HG03135 (cell line): ENCODE measurements at regions not wholly inside any gene's neighbourhood (a gene's known extent, or its start where the extent isn't known, plus 50 kb on each side); places are given as distances from the start of the nearest gene placed in this dataset.

Experiments
- ATAC-seq: cut with Tn5 transposase; IDR thresholded peaks from one replicate; pipeline ENCODE4 v1.9.1; 2021; ENCODE audit warnings: mild to moderate bottlenecking, moderate library complexity; ENCODE audit not compliant: unreplicated experiment

DNA sequence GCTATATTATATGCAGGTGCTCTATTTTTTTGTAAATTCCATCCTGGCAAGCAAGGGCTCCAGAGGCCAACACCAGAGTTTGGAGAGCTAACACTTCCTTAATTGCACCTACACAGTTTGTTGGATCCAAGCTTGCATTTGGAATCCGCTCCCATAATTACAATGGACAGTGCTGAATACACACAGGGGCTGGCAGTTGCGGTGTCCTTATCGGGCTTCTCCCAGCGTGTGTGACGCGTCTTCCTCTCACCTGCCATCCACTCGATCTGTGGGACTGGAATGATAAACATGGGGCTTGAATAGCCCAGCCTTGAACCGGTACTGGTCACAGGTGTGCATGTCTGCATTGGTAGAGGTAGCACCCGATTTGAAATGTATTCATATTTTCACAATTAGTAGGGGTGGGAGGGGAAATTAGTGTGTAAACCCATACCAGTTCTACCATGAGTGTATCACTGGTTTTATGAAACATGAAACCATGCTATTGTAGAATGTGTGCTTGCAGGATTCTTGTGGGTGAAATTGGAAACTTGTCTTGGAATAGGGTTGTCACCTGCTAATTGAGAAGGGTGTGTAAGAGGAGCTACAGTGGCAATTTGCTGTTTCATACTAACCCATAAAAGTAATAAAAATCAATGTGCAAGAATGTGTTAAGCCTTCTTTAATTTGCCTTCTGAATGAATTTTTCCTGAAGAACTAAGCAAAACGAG, 316.5 kb downstream of the WDR11 start:
- ATAC-seq, result no peak

DNA sequence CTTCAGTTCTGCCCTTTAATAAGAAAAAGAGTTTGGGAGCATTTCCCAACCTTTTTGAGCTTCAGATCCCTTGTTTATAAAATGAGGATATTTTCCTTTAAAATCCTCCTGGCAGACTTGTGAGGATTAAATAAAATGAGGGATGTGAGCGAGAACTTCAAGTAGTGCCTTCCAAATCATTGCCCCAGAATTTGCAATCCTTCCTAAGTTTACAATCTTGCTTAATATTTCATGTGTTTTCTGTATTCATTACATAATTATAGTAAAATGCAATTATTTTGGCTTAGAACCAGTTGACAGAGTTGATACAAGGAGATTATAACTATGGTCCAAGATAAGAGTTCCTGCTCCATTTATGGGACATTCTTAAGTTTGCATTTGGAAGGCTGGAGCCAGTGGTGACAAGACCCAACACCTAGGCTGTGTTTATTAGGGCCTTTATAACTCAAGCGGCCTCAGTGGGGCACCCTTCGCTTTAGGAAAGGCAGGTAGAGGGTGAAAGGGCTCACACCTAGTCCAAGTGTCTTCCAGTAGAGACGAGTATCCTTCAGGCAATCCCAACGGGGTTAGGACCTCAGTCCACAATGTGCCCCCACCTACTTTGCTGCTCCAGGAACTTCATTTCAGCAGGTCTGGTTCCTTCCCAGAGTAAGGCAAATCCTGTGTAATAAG, 317.5 kb downstream of the WDR11 start:
- no peak for ATAC-seq

DNA sequence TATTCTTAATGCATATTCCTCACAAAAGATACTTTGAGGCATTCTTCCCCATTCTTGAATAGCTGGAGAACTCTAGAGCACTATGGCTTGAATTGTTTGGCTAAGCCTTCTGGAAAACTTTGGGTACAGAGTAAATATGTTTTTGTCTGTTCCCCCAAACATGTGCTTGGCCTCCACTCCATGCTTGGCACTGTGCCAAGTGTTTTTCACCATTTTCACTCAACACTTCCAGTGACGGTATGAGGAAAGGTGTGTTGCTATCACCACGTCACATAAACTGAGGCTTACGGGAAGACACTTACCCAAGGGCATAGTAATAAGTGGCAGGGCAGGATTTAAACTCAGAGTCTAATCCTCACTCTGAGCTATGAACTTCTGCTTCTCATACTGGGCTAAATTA, 318.2 kb downstream of the WDR11 start:
- no peak for ATAC-seq

DNA sequence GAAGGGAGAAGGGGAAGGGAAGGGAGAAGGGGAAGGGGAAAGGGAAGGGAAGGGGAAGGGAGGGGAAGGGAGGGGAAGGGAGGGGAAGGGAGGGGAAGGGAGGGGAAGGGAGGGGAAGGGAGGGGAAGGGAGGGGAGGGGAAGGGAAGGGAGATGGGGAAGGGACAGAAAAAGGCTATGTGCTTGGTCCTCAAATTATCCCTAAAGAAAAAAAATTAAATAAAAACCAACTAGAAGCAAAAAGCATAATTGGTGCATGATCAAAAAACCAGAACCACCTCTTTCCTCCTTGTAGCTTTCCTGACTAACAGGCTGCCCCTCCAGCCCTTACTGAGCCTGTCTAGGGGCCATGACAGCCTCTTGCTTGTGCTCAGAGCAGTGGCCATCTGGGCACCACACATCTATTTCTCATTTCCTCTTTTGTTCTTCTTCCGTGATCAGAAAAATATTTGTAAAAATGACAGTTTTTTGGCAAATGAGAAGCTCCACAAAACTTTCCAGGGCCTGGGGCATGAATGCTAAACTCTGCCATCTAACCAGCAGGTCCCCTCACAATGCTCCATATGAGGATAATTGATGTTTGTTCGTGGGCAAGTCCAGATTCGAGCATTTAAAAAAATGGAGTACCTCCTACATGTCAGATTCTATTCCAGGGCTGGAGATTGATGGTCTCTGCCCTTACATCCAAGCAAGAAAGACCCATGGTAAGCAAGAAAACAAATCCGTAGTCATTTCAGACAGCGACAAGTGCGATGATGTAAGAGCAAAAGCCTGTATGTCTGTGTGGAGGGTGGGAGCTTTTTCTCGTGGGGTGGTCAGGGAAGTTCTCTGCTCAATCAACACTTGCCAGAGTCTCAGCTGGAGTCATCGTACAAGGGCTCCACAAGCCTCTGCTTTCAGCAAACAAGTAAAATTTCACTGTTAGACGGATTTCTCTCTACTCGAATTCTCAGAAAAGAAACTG, 320.9 kb downstream of the WDR11 start:
- ATAC-seq, result no peak

DNA sequence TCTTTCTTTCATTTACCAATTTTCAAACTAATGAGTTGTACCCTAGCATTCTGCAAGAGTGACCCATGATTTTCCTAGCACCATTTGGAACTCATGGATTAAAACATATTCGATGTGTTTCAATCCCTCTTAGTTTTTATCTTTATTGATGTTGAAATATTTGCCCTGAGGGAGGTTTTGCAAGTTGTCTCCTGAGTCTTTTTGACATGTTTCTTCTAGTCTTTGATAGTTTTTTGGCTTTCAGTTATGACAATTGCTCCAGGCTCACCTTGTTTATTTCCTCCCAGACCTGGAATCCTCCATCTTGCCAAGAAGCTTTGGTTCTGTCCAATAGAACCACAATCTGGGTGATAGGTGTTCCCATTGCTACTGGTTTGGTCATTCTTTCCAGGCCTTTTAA, 327.8 kb downstream of the WDR11 start:
- no peak for ATAC-seq

DNA sequence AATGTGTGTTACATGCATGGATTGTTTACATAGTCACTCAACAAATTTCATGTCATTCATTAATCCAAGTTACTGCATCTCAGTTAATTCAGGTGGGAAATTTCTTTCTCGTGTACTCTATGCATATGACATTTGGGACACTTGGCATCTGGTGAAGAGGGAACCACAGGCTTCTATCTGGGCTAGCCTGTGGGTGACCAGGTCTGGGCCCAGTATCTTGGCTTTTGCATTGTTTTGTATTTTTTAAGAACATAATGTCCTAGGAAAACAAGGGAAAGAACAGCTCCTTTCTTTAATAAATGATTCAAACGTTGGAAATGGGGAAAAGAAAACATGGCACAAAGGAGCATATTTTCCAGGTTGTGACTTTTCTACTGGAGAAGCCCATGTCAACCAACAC, 331.1 kb downstream of the WDR11 start:
- no peak for ATAC-seq

DNA sequence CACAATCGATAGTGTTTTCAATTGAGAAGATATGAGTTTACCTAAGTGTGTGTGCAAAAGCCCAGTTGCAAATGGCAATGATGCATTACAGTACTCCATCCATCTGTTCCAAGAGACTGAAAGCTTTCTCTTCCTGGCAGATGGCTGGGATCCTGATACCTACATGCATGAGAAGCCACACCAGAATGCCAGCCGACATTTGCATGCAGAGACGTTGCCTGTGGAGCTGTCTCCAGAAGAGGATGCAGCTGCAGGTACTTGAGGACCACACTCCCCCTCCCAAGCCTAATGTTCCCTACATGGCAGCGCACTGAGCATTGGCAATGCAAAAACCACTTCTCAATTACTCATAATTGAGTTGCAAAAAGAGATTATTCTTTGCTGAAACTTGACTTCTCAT, 332.1 kb downstream of the WDR11 start:
- ATAC-seq, result no peak

DNA sequence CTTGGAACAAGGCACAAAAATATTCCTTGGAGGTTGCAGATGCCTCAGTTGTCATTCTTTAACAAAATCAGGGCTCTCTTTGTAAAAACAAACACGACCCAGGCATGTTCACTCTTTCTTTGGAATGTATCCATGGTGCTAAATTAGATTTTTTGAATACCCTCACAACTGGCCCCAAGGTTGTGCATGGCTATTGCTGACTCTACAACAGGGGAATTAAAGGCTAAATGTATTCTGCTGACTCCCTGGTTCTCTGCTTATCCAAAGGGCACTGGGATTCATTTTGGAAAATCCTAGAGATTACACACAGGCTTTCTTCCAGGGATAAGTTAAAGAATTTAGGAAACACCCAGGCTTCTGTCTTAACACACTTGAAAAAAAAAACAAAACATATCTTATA, 332.5 kb downstream of the WDR11 start:
- no peak for ATAC-seq

DNA sequence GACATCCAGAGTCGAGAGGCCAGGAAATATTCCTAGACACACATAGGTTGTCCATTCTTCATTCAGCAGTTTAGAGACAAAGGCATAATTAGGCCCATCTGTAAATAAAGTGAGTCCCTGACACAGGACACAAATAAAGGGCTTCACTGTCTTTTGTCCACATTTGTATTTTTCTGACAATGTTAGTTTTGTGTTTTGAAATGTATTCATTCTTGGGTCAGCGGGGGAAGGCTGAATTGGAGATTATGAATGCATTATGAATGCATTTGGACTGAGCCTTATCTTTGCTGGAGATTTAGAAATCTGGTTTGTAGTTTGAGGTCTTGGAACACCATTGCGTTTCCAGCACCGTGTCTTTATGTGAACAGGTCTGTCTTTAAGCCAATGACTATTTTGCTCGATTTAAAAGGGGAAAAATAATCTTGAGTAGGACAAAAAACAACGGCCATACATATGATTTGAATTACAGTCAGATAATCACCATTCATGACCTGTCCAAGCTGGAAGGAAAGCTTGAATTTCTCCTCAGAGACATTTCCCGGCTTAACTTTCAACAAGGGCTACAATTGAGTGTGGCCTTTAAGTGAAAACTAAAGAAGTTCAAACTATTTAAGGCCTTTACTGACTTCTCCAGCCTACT, 334.8 kb downstream of the WDR11 start:
- no peak for ATAC-seq

DNA sequence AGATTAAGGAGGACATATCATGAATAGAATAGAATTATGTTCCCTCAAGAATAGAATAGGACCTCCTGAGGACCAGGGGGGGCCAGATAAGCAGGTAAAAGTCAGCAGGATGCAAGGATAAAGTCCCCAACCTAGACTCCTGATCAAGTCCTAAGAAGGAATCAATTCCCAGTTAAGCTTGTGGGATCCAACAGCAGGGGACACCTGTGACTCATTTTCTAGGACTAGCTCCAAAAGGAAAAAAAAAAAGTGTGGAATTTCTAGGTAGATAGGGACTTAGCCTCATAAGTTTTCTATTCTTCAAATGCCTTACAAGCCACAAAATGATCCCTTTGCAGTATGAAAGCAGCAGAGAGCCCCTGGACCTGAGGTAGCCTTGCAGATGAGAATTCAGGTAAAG, 336.2 kb downstream of the WDR11 start:
- ATAC-seq, result no peak

DNA sequence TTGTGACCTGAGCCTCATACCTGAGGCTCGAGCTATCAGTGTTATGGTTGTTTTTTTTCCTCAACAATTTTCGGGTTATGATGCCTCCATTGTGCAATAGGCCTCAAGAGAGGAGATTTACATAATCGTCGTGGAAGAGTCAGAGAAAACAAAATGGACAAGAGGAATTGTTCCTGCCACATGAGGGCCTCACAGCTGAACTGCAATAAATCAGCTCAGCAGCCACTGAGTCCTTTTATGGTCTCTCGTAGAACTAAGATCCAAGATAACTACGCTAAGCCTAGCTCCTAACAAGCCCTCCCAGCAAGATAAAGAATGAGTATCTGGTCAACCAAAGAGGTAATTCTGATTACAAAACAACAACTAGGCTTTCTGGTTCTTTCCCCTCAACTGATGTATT, 336.8 kb downstream of the WDR11 start:
- no peak for ATAC-seq

DNA sequence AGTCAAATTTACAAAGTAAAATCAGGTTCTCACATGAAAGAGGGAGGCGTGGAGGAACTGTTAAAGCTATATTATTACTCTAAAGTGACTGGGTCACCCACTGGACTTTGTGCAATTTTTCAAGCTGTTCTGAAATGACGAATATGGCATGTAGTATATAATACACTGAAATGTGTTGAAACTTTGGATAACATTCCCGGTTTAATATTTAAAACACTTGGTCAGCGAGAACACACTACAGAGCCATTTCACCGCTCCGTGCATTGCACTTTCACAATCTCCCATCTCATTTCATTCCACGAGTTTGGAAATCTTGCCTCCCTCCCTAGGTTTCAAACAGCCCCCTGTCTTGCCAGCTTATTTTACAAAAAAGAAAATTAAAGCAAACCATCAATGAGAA, 337.9 kb downstream of the WDR11 start:
- no peak for ATAC-seq

DNA sequence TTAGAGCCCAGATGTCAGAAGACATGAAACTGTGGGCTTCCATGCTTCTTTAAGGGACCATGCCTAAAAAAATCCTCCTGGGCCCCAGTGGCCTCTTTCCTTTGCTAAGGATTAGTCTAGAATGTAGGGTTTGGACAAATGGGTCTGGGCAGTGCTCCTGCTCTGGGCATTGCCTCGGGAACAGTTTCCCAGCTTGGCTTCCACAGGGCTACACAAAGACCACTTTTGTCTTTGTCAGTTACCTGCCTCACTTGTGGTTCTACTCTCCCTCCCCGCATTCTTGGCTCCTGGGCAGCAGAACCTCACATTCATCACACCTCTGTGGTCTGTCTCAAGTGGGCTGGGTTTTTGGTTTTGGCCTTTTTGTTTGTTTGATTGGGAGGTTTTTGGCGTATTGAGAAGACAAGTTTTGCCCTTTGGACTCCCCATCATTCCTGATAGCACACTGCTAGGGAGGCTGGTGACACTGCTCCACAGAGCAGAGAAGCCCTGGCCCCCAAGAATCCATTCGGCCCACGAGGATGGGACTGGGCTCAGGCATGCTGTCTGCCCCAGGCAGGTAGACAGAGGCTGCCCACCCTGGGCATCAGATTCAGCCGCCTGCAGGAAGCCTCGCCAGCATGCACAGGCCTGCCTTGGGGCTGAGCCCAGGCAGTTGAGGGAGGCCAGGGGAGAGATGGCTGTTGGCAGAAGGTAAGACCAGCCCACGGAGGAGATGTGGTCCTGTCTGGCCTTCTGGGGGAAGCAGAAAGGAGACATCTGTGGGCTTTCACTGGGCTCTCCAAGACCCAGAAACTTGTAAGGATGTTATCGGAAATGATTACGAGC, 343.7 kb downstream of the WDR11 start:
- no peak for ATAC-seq

DNA sequence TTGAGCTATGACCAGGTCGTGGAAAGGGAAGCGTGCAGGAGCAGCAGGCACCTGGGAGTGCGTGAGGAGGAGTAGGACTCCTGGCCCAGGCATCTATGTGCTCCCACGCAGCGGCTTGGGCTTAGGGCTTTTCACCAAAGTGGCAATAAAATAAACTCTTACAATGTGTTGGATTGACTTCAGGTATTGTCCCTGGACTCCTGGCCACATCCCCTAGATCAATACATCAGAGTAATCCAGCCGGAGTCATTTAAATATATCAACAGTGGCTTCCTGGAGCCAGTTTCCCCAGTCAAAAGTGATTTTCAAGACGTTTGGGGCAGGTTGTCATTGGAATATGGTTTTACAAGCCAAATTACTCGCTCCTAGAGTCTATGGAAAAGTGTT, 344.4 kb downstream of the WDR11 start:
- no peak for ATAC-seq

DNA sequence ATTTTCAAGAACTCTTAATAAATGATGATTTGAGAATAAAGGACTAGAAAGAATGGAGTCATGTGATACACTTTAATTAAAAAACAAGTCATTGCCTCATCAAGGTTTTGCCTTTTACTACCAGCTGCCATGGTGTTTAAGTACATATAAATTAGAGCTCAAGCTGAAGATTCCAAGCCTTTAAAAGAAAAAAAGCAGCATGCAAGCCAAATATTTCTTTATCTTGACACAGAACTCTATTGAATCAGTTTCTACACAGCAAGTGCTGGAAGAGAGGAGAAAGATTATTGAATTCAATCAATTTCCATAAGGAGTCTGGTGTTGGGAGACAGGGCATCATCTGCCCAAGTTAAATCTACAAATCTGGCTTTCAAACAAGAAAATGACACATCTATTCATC, 347.9 kb downstream of the WDR11 start:
- ATAC-seq, result no peak

DNA sequence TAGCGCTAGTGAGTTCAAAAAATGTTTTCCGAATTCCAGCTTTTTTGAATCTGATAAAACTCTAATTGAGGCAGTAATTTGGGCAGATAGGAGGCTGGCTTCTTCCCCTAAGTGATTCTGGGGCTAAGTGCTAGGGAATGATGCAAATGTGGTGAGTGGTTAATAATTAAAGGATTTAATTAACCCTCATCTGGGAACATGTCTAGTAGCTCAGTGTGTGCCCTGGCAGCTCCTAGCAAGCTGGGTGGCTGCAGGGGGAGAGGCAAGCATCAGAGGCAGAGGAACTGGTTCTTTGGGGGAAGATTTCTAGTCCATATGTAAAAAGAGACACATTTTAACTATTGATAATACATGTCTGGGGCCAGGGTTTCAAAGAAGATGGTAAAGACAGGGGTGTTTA, 354.5 kb downstream of the WDR11 start:
- no peak for ATAC-seq

DNA sequence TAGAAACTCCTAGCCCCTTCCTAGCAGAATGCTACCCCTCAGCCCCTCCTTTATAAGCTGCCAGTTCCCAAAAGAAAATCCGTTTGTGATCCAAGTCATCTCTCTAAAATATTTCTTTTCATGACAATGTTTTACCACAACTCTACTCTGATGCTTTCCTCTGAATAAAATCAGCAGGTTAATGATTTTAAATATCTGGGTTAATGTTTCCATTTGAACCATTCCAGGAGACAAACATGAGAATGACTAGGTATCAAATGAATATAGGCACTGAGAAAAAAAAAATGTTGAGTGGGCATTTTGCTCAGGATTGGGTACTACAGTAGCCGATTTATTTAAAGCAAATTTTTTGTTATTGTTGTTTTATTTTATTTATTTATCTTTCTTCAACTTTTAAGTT, 360.3 kb downstream of the WDR11 start:
- no peak for ATAC-seq

DNA sequence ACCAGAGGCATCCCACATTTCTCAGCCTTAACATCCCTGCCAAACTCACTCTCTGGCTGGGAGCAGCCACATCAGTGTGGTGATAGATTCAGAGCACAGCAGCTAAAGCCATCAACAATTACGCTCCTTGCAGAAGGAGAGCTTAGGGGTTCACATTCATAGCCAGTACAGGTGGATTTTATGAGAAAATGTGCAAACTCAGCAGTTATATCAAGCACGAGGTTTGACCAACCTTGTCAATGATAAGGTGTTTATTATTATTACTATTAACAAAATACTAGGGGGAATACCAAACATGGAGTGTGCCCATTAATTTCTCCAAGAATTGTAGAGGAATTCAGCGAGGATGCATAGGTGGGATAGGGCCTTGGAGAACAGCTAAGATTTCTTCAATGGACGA, 362.3 kb downstream of the WDR11 start:
- no peak for ATAC-seq

DNA sequence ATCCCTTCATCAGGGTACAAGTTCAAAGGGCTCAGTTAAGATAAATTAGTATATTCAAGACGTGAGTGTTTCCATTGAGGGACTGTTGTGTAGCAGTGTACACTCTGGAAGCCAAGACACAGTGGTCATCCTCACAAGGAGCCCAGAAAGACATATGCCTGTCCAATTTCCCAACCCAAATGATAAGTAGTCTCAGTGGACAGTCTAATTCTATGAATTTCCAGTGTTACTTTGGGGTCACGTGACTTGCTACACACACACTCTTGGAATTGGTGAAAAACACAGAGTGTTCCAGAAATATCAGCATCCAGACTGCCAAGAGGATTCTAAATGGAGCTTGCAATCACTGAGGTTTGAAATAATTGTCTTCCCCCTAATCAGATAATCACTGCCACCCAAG, 365.1 kb downstream of the WDR11 start:
- no peak for ATAC-seq

DNA sequence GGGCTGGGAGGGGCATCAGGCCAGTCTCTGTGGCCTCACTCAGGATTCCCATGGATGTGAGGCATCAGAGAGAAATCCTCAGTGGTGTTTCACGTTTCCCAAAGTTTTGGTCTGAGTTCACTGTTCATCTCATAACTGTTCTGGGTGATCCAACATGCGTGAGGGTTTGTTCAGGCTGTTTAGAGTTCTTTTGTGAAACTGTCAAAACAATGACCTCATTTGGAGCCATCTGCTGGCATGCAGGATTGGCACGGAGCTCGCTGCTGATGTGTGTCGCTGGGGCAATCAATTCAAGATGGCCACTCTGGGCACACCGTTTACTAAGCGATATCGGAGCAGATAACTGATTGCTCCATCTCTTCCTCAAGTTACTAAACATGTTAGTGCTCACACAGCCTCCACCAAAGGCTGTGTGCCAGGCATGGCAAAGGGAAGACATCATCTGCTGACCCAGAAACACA, 365.6 kb downstream of the WDR11 start:
- ATAC-seq, result no peak
